GM18505 (cell line): ENCODE measurements at regions not wholly inside any gene's neighbourhood (a gene's known extent, or its start where the extent isn't known, plus 50 kb on each side); places are given as distances from the start of the nearest gene placed in this dataset.

Experiments
- ATAC-seq: cut with Tn5 transposase; IDR thresholded peaks from one replicate; pipeline ENCODE4 v1.9.1; 2021; ENCODE audit not compliant: unreplicated experiment
- POLR2A ChIP-seq: IDR thresholded peaks from 4 replicates; pipeline ENCODE4 v1.6.1; 2011; ENCODE audit warnings: borderline replicate concordance; ENCODE audit not compliant: insufficient read depth, insufficient read length; ENCODE audit errors: extremely low read depth

DNA sequence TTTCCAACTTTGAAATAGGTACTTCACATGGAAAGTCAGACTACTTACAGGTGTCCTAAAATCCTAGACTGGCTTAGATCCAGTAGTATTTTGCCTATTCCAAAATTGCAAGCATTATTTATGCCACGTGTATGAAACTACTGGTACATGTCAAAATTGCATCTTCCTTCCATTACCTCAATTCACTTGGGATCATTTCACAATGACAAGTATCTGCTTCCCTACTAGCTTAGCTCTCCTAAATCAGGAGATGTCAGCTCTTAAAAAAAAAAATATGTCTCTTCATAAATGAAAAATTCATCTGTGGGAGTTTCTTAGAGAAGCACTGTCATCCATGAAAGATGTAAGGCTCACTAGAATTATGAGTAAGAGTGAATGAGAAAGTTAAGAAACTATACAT lies 466.6 kb upstream of the MANEA start:
- TF ChIP-seq POLR2A, result no peak
- no peak for ATAC-seq

- ATAC-seq, result no peak
Observed at GRCh38 chr6:95117236-95117635, 460.1 kb upstream of the MANEA start.

DNA sequence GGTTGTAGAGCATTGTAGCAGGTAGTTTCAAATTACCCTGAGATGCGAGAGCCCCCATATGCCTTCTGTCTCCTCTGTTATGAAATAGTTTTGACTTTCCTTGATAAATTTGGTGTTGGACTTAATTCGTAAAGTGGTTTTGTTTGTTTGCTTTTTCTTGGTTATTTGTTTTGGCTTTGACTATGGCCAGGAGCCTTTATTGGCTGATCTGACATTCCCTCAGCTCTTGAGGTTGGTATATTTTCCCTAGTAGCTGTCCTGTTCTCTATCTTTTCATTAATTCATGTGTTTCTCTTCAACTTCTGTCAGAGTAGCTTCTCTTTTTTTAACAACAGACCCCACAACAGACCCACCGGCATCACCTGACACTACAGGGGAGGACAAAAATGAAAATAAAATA lies 457.4 kb upstream of the MANEA start:
- no peak for TF ChIP-seq POLR2A
- ATAC-seq, result no peak

More at GRCh38 chr6:95117236-95117635, 460.1 kb upstream of the MANEA start:
- no peak for TF ChIP-seq POLR2A

- ATAC-seq, result no peak
Observed at GRCh38 chr6:95120984-95121383, 456.4 kb upstream of the MANEA start.

DNA sequence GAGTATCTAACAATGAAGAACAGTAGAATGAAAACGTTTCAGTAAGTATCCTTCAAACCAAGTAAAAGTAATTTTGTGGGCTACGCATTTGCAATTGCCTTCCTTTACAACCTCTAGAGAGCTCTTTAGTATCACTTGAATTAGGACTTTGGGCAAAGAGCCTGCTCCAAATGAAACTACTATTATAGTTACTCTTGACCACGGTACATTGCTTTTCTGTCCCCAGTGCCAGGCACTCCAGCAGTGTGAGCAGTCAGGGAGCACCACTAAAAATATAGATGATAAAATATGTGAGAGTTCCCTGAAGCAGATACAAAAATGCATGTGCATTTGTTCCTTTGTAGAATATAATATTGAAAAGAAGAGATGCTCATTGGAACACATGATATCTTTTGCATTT lies 450.1 kb upstream of the MANEA start:
- no peak for ATAC-seq
- TF ChIP-seq POLR2A, result no peak

More at GRCh38 chr6:95120984-95121383, 456.4 kb upstream of the MANEA start:
- TF ChIP-seq POLR2A, result no peak

GRCh38 chr6:95128439-95128838 lies 448.9 kb upstream of the MANEA start:
- TF ChIP-seq POLR2A, result no peak
- ATAC-seq, result no peak

DNA sequence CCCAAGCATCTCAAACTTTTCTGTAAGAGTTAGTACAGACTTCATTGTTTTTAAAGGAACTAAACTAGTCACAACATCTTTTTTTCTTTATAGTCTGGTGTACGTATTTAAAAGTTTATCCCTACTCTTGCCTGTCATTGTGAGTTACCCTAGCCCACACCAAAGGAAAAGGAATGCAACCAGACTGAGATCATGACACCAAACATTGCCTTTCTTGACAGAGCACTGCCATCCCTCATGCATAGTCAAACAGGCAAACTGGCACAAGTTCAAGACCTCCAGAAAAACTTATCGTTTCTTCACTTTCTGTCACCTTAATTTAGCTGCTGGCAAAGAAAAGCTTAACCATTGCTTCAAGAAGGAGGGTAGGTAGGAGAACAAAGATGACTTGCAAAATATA lies 448.4 kb upstream of the MANEA start:
- no peak for TF ChIP-seq POLR2A
- ATAC-seq, result no peak

DNA sequence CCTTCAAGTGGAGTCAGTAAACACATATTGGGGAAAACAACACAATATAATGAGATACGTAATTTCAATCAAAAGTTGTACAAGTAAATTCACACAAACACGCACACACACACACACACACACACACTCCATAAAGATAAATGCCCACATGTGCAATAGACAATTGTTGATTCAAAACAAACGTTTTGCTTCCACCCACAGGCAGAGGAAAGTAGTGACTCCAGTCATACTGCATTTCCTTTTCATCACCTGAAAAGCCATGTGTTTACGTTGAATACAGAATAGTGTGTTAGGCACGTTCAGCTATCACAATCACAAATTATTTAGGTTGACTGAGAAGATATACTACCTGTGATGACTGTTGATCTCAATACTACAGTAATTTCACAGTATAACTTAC lies 443.8 kb upstream of the MANEA start:
- ATAC-seq, result no peak
- no peak for TF ChIP-seq POLR2A

DNA sequence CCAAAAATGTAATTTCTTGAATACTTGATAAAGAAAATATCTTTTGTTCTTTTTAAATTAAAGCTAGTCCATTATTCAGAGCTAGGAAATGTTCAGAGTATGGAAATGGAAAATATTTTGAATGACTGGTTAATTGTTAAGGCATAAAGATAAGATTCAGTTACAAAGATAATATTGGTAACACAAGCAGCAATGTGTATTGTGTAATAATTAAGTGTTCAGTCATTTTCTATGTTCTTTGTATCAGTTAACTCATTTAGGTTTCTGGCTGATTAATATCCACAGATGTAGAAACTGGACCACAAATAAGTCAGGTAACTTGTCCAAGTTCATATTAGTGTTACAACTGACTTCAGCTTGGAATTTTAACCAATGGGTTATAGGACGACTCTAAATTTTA lies 442.2 kb upstream of the MANEA start:
- TF ChIP-seq POLR2A, result no peak
- ATAC-seq, result no peak

DNA sequence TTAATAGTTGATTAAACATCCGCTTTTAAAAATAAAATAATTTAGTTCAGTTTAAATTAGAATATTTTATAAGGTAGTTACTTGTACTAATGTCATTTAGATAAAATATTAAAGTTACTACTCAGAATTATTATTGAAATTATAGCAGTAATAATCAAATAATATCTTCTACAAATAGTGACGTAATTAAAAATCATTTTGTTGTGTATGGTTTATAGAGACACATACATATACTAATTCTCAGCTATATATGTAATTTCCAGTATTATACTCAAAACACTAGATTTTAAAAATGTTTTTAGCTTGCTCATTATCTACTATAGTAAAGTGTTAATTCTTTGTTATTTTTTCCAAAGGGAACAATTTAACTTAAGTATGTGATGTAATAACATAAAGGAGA lies 435.2 kb upstream of the MANEA start:
- no peak for TF ChIP-seq POLR2A

DNA sequence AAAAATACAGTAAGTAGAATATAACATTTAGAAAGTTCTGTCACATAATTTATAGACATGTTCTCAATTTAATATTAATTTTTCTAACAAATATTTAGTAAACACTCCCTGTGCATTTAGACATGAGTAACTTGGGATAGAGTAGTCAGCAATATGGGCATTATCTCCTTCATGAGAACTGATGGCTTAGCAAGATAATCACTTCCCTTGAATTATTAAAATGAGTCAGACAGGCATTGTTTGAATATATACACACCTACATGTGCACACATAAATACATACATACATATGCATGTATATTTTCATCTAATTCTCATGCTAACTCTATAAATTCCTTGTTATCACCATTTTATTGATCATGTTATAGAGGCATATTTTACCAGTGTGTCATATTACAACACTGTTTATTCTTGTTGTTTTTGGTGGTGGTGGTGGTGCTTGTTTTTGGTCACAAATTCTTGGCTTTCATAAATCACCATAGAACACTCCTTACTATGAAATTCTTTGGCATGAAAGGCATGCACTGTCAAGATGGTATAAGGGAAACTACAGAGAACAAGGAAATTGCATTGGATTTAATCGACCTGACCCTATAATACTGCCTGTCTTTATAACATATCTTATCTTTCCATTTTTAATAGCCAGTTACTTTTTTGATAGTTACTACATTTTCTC lies 434.5 kb upstream of the MANEA start:
- no peak for ATAC-seq

More for the DNA sequence above, 435.2 kb upstream of the MANEA start:
- no peak for ATAC-seq

DNA sequence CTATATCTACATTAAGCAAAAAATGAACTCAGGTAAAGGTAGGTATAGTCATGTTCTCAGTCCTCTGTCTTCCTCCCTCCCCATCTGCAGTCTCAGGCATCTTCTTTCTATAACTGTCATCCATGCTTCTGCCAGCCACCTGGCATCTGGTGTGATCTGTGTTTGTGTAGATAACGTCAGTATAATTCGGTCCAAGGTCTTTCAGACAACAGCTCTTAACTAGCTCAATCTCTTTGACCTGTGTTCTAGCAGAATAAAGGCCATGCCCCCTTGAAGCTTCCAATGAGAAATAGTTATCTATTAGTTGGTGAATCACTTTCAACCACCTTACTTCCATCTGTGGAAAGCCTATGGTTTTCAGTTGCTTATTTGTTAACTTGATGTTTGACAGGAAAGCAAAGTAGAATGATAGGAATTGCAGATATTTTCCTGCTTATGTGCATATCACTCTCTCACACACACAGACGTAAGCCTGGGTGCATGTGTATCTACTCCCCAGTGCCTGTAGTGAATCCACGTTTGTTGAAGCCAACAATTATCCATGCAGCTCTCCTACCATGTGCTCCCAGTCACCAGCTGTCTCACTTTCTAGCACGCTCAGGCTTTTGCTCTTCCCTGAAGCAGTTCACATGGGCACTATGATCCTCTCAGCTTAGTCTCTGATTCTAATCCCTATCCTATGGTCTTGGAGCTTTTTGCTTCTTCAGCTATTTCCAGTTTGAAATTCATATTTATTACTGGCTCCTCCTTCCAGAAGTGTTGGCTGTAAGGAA lies 433.7 kb upstream of the MANEA start:
- ATAC-seq, result no peak
- no peak for TF ChIP-seq POLR2A

More for the DNA sequence above, 434.5 kb upstream of the MANEA start:
- TF ChIP-seq POLR2A, result no peak

GRCh38 chr6:95145457-95145856 lies 431.9 kb upstream of the MANEA start:
- no peak for ATAC-seq
- no peak for TF ChIP-seq POLR2A

GRCh38 chr6:95159557-95159956 lies 417.8 kb upstream of the MANEA start:
- no peak for TF ChIP-seq POLR2A
- no peak for ATAC-seq
